Medulla oblongata (tissue), 1 donor: ENCODE measurements at regions not wholly inside any gene's neighbourhood (a gene's known extent, or its start where the extent isn't known, plus 50 kb on each side); places are given as distances from the start of the nearest gene placed in this dataset.

ENCODE experiments used
- DNase-seq: peaks from one replicate; pipeline ENCODE4 v3.0.0-alpha.2; 2015; ENCODE audit errors: extremely low spot score

DNA sequence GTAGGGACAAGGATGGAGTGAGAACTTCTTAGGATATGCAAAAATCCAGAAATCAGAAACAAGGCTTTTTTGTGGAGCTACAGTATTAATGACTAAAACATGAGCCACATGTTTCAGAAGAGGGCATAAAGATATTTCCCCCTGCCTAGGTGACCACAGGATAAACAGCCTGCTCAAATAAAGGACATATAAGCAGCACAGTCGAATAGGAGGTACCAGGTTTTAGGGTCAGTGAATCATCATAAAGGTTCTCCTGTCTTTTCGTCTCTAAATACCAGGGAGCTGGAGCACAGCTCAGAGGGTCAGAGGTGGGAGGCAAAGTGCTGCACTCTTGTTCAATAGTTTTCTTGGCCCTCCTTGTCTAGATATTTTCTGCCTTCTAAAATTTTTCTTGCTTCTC lies 211.9 kb upstream of the HS3ST1 start:
- DNase-seq = no peak

DNA sequence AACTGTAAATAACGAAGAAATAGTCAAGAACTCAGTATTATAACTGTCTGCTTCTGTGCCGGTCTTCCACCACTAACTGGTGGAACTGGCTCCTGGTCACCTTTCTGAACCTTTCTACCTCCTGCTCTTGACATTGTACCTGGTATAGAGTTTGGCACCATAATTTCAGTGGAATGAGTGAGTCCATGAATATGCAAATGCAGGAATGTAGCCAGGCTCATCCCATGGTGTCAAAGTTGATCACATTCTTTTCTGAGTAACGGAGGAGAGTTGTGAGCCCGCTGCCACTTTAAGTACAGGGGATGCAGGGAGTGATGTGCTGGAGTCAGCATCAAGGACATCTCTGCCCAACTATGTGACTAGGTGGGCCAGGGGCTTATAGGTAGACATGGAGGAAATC lies 207.9 kb upstream of the HS3ST1 start:
- no peak for DNase-seq

- no peak for DNase-seq
Measured at GRCh38 chr4:11636031-11636430, 207.3 kb upstream of the HS3ST1 start.

GRCh38 chr4:11635342-11635741 lies 206.6 kb upstream of the HS3ST1 start:
- no peak for DNase-seq

GRCh38 chr4:11634283-11634682 lies 205.6 kb upstream of the HS3ST1 start:
- DNase-seq = no peak

DNA sequence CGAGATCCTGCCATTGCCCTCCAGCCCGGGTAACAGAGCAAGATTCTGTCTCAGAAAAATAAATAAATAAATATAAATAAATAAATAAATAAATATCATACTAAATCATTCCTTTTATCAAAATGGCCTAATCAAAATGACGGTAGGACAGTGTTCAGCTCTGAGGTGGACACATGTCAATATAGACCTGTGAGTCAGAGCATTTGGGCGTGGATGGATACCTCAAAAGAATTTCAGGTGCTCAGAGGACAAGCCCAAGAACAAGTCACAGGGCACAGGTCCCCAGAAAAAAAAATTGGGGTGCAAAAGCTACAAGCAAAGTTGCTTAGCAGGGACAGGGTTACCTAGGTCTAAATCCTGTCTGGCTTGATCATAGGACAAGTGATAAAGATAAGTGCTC lies 204.7 kb upstream of the HS3ST1 start:
- no peak for DNase-seq

DNA sequence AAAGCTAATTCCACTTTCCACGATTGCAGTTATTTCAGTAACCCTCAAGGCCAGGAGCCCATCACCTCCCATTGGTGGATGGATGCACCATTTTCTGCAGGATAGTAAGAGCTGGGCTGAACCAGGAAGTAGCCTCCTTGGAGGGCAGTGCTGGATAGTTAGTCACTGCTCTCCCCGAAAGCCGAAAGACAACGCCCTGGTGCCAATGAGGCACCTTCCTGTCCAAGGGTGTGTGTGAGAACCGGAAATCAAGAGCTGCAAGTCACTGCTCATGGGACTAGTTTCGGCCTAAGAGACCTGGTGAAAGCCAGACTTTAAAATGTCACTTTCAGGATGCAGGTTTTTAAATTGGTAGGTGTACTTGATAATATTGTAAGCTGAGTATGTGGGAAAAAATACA lies 203.8 kb upstream of the HS3ST1 start:
- no peak for DNase-seq

DNA sequence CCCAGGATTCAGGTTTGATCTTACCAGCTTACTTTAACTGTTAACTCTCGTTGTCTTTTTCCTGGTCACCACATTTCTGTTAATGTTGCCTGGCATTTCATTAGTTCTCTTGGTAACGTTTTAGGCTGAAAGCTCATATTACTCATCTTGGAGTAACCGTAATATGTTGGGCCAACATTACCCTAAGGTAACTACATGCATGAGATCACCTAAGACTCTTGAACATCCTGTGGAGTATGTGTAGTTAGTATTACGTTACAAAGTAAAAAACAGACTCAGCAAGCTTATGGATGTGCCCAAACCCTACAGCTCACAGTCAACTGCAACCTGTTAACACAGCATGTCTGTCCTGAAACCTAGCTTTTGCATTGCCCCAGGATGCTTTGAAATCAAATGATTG lies 203.3 kb upstream of the HS3ST1 start:
- DNase-seq = no peak

GRCh38 chr4:11631416-11631815 lies 202.7 kb upstream of the HS3ST1 start:
- no peak for DNase-seq

DNA sequence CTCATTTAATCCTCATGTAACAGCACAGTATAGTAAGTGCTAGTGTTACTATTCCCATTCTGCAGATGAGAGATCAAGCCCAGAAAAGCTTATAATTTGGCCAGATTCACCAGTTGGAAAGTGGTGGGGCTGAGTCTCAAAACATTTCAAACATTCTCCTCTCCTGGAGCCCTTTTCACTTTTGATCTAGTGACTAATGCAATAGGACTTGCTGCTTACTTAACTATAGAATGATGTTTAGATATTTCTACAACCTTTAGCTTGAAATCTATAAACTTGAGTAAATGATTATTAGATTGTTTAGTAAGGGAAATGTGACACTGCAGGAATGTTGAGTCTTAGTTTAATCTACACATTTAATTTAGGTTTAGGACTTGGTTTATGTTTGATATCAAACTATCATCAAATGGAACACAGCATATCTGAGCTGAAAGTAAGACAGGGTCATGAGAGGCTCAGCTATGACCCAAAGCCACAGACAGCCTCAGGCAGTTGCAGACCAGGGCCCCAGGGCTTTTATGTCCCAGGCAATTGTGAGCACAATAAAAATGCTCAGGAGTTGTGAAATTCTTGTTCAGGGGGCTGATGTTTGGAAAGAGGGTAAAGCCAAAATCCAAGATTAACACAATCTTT lies 199.5 kb upstream of the HS3ST1 start:
- DNase-seq = no peak

DNA sequence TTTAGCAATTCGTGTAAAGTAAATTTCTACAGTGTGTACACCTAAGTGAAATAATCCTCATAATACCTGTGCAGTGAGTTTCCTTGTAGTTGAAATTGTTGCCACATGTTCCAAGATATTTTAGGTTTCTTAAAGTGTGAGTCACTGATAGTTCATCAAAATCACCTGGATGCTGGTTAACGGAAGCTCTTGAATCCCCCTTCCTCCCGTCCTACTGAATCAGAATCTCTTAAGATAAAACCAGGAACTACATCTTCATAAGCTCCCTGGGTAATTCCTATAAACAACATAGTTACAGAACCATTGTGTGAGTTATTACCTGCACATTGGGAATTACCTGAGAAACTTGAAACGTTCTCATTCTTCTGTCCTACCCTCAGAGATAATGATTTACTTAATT lies 197.4 kb upstream of the HS3ST1 start:
- no peak for DNase-seq

- DNase-seq = no peak
Measured at GRCh38 chr4:11625211-11625610, 196.5 kb upstream of the HS3ST1 start.

DNA sequence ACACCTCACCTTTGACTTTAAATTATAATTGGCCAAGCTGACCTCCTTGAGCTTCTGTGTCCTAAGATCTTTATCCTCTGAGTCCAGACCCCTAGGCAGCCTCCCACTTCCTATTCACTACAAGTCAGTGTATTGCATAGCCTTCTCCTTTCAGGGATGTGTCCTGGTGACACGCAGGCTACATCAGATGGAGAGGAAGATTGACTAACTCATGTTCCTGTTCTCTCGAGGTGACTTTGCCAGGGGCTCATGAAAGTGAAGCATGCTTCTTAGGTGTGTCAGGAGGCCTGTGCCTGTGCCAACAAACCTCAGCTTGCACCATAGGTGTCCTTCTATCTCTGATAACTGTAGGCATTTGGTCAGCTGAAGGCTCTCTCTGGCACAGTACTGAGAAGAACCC lies 195.7 kb upstream of the HS3ST1 start:
- DNase-seq = no peak

DNA sequence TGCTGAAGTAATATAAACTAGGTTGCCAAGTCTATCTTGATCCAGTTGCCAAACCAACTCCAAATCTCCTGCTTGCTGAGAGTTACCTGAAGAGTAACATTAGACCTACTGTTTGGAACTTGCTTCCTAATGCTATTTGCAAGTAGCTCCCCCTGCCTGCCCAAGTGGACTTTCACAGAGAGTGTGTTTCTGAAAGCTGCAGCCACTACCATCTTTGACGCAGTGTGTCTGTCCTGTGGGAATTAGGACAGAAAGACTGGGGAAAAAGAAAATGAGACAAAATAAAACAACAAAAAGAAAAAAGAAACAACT lies 195.0 kb upstream of the HS3ST1 start:
- DNase-seq = peak; percentile 31

- no peak for DNase-seq
Measured at GRCh38 chr4:11622961-11623725, 194.4 kb upstream of the HS3ST1 start.

- no peak for DNase-seq
Measured at GRCh38 chr4:11620861-11621260, 192.2 kb upstream of the HS3ST1 start.

- peak; percentile 41 for DNase-seq
Measured at GRCh38 chr4:11618666-11619282, 190.1 kb upstream of the HS3ST1 start.

- DNase-seq = no peak
Measured at GRCh38 chr4:11616856-11617255, 188.2 kb upstream of the HS3ST1 start.

- DNase-seq = no peak
Measured at GRCh38 chr4:11615601-11616000, 186.9 kb upstream of the HS3ST1 start.

GRCh38 chr4:11614426-11614825 lies 185.7 kb upstream of the HS3ST1 start:
- no peak for DNase-seq

DNA sequence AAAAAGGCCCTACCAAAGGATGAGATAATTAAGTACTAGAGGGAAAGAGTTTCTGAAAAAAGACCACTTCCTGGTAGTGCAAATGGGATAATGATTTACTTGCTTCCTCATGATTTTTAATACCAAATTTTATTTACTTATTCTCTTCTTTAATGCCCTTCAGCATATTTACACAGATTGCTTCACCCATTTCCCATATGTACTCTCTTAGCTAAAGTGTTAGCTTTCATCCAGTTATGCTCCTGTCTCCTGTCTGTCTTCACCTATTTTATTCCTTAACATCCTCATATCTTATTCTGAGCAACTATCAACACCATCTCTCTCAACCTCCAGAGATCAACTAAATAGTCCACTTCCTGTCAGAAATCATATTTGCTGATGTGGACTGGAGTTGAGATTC lies 183.2 kb upstream of the HS3ST1 start:
- DNase-seq = no peak

- DNase-seq = no peak
Measured at GRCh38 chr4:11609751-11610150, 181.1 kb upstream of the HS3ST1 start.

GRCh38 chr4:11608992-11609391 lies 180.3 kb upstream of the HS3ST1 start:
- no peak for DNase-seq
